ENCODE measurements at regions not wholly inside any gene's neighbourhood (a gene's known extent, or its start where the extent isn't known, plus 50 kb on each side); places are given as distances from the start of the nearest gene placed in this dataset.

DNA sequence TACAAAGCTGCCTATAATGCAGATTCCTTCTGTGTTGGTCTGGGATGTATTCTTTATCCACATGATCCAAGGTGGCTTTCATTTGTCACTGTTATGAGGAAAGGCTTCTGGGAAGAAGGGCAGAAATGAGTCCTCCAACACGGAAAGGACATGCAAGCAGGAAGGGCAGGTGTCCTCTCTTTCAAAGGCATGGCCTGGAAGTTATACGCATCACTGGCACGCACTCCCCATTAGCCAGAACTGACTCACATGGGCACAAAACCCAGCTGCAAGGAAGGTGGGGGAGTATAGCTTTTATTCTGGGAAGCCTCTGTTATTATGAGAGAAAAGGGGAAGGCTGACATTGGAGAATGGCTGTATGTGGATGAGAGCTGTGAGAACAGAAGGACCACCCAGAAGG, 141.3 kb upstream of the ZNF618 start (continued):
- TF ChIP-seq, protein P1, sequence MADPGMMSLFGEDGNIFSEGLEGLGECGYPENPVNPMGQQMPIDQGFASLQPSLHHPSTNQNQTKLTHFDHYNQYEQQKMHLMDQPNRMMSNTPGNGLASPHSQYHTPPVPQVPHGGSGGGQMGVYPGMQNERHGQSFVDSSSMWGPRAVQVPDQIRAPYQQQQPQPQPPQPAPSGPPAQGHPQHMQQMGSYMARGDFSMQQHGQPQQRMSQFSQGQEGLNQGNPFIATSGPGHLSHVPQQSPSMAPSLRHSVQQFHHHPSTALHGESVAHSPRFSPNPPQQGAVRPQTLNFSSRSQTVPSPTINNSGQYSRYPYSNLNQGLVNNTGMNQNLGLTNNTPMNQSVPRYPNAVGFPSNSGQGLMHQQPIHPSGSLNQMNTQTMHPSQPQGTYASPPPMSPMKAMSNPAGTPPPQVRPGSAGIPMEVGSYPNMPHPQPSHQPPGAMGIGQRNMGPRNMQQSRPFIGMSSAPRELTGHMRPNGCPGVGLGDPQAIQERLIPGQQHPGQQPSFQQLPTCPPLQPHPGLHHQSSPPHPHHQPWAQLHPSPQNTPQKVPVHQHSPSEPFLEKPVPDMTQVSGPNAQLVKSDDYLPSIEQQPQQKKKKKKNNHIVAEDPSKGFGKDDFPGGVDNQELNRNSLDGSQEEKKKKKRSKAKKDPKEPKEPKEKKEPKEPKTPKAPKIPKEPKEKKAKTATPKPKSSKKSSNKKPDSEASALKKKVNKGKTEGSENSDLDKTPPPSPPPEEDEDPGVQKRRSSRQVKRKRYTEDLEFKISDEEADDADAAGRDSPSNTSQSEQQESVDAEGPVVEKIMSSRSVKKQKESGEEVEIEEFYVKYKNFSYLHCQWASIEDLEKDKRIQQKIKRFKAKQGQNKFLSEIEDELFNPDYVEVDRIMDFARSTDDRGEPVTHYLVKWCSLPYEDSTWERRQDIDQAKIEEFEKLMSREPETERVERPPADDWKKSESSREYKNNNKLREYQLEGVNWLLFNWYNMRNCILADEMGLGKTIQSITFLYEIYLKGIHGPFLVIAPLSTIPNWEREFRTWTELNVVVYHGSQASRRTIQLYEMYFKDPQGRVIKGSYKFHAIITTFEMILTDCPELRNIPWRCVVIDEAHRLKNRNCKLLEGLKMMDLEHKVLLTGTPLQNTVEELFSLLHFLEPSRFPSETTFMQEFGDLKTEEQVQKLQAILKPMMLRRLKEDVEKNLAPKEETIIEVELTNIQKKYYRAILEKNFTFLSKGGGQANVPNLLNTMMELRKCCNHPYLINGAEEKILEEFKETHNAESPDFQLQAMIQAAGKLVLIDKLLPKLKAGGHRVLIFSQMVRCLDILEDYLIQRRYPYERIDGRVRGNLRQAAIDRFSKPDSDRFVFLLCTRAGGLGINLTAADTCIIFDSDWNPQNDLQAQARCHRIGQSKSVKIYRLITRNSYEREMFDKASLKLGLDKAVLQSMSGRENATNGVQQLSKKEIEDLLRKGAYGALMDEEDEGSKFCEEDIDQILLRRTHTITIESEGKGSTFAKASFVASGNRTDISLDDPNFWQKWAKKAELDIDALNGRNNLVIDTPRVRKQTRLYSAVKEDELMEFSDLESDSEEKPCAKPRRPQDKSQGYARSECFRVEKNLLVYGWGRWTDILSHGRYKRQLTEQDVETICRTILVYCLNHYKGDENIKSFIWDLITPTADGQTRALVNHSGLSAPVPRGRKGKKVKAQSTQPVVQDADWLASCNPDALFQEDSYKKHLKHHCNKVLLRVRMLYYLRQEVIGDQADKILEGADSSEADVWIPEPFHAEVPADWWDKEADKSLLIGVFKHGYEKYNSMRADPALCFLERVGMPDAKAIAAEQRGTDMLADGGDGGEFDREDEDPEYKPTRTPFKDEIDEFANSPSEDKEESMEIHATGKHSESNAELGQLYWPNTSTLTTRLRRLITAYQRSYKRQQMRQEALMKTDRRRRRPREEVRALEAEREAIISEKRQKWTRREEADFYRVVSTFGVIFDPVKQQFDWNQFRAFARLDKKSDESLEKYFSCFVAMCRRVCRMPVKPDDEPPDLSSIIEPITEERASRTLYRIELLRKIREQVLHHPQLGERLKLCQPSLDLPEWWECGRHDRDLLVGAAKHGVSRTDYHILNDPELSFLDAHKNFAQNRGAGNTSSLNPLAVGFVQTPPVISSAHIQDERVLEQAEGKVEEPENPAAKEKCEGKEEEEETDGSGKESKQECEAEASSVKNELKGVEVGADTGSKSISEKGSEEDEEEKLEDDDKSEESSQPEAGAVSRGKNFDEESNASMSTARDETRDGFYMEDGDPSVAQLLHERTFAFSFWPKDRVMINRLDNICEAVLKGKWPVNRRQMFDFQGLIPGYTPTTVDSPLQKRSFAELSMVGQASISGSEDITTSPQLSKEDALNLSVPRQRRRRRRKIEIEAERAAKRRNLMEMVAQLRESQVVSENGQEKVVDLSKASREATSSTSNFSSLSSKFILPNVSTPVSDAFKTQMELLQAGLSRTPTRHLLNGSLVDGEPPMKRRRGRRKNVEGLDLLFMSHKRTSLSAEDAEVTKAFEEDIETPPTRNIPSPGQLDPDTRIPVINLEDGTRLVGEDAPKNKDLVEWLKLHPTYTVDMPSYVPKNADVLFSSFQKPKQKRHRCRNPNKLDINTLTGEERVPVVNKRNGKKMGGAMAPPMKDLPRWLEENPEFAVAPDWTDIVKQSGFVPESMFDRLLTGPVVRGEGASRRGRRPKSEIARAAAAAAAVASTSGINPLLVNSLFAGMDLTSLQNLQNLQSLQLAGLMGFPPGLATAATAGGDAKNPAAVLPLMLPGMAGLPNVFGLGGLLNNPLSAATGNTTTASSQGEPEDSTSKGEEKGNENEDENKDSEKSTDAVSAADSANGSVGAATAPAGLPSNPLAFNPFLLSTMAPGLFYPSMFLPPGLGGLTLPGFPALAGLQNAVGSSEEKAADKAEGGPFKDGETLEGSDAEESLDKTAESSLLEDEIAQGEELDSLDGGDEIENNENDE (IDR thresholded peaks at IDR 0.05; ENCODE audit: insufficient replicate concordance, low read length), result no peak
- TF ChIP-seq JUND (IDR thresholded peaks at IDR 0.05; ENCODE audit: low read length) (no peak), POU5F1 (IDR thresholded peaks at IDR 0.05; ENCODE audit: low read depth, low read length) (no peak), CEBPB (IDR thresholded peaks at IDR 0.05; ENCODE audit: low read depth, low read length) (no peak), SRF (IDR thresholded peaks at IDR 0.05; ENCODE audit: low read depth, low read length) (no peak), HDAC2 (IDR thresholded peaks at IDR 0.05; ENCODE audit: borderline replicate concordance in 1 of 2, low read depth in 2 of 2, low read length in 2 of 2) (no peak), RAD21 (IDR thresholded peaks at IDR 0.05 in 1 of 2, conservative IDR thresholded peaks at IDR 0.05 in 1 of 2; ENCODE audit: low read depth in 2 of 2, low read length in 2 of 2) (no peak), SP4 (IDR thresholded peaks at IDR 0.05; ENCODE audit: low read length) (no peak), CREB1 (IDR thresholded peaks at IDR 0.05) (no peak), EZH2 (IDR thresholded peaks at IDR 0.05; ENCODE audit: low read depth, low read length, severe bottlenecking) (no peak), BACH1 (IDR thresholded peaks at IDR 0.05; ENCODE audit: low read length) (no peak), CBX5 (IDR thresholded peaks at IDR 0.05; ENCODE audit: low read depth, low read length) (no peak), MAFK (IDR thresholded peaks at IDR 0.05; ENCODE audit: low read depth, low read length) (no peak)
